ENCODE measurements at regions not wholly inside any gene's neighbourhood (a gene's known extent, or its start where the extent isn't known, plus 50 kb on each side); places are given as distances from the start of the nearest gene placed in this dataset.

DNA sequence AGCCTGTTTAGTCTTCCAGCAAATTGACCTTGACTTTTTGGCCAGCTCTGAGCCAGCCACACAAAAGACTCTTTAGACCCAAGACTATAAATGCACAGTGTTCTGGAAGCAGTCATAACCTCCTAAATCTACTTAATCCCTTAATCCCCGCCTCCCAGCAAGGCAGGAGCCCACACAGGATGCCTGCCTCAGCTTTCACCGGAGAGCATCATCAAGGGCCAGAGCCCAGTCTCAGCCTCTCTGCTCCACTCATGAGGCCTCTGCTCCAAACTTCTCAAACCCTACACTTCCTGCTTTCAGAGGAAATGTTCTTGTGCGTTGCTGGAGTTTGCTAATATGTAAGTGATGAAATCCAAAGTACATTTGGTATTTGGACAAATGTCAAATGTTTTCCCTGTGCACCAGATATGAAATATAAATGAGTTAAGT is 57.9 kb upstream of the FSHB start:
- Histone ChIP-seq H2BK120ac (ENCODE audit: low read depth, low read length) (no peak overlapping the region), H3K9me3 (ENCODE audit: control insufficient read depth, insufficient read depth, low read length) (no peaks in the 10 kb centered on the region), H3K18ac (ENCODE audit: low read depth, low read length) (no peak overlapping the region), H4K20me1 (ENCODE audit: insufficient read depth, low read length) (no peaks in the 10 kb centered on the region), H3K9ac (ENCODE audit: low read depth, low read length) (no peak overlapping the region), H4K8ac (ENCODE audit: low read depth in 2 of 2, low read length in 2 of 2) (no peak overlapping the region), H2BK15ac (ENCODE audit: low read depth, low read length) (no peak overlapping the region), H3K36me3 (ENCODE audit: control insufficient read depth, insufficient read depth, low read length) (no peaks in the 10 kb centered on the region), H3K79me1 (ENCODE audit: low read depth in 1 of 2, low read length in 2 of 2) (no peaks in the 10 kb centered on the region), H3K27me3 (ENCODE audit: control insufficient read depth, insufficient read depth, low read length) (no peaks in the 10 kb centered on the region), H3K4me1 (ENCODE audit: control insufficient read depth, insufficient read depth, low read length) (no peaks in the 10 kb centered on the region), H2BK20ac (ENCODE audit: low read depth, low read length) (no peak overlapping the region), H3K4me2 (ENCODE audit: low read depth, low read length) (no peak overlapping the region), H3K4me3 (ENCODE audit: insufficient read depth, low read depth, low read length) (no peak overlapping the region), H3K14ac (replicated peaks; ENCODE audit: low read depth, low read length) (no peak overlapping the region), H2AFZ (replicated peaks; ENCODE audit: low read length, poor library complexity) (no peak overlapping the region), H3K56ac (ENCODE audit: extremely low read depth, insufficient read depth, low read length) (no peak overlapping the region), H2BK5ac (ENCODE audit: low read depth, low read length, poor library complexity, severe bottlenecking) (no peak overlapping the region), H3K27ac (ENCODE audit: insufficient read depth, low read length) (no peak overlapping the region), H3K4ac (ENCODE audit: low read depth, low read length) (no peak overlapping the region), H3K23ac (ENCODE audit: low read depth, low read length) (no peak overlapping the region), H4K91ac (ENCODE audit: insufficient read depth, low read depth, low read length) (no peak overlapping the region), H2AK5ac (ENCODE audit: low read depth, low read length) (no peak overlapping the region), H4K5ac (ENCODE audit: low read depth, low read length) (no peak overlapping the region), H3K9me1 (ENCODE audit: insufficient read depth, low read length) (no peaks in the 10 kb centered on the region), H2AK9ac (replicated peaks; ENCODE audit: low read depth, low read length, poor library complexity) (no peak overlapping the region)
- DNase-seq (no peak), ATAC-seq (ENCODE audit: low read depth) (no peak)
- WGBS, 2 experiments (ENCODE audit: extremely low coverage in 2 of 2, insufficient read length in 1 of 2) = no CpG with 5 or more reads among the region's 3 CpGs
- no peak for TF ChIP-seq RAD21 (IDR thresholded peaks at IDR 0.05; ENCODE audit: low read length)
- no peak for TF ChIP-seq MXI1 (IDR thresholded peaks at IDR 0.05; ENCODE audit: borderline replicate concordance, low read depth, low read length)
- no peak for TF ChIP-seq SMC3 (IDR thresholded peaks at IDR 0.05; ENCODE audit: low read depth, low read length)
- TF ChIP-seq, protein P1, sequence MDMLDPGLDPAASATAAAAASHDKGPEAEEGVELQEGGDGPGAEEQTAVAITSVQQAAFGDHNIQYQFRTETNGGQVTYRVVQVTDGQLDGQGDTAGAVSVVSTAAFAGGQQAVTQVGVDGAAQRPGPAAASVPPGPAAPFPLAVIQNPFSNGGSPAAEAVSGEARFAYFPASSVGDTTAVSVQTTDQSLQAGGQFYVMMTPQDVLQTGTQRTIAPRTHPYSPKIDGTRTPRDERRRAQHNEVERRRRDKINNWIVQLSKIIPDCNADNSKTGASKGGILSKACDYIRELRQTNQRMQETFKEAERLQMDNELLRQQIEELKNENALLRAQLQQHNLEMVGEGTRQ (IDR thresholded peaks at IDR 0.05; ENCODE audit: low read depth, low read length) = no peak
- TF ChIP-seq MAZ (IDR thresholded peaks at IDR 0.05; ENCODE audit: borderline replicate concordance, low read depth, low read length) = no peak
- no peak for TF ChIP-seq RFX5 (IDR thresholded peaks at IDR 0.05; ENCODE audit: low read depth, low read length)
- TF ChIP-seq, protein P2, sequence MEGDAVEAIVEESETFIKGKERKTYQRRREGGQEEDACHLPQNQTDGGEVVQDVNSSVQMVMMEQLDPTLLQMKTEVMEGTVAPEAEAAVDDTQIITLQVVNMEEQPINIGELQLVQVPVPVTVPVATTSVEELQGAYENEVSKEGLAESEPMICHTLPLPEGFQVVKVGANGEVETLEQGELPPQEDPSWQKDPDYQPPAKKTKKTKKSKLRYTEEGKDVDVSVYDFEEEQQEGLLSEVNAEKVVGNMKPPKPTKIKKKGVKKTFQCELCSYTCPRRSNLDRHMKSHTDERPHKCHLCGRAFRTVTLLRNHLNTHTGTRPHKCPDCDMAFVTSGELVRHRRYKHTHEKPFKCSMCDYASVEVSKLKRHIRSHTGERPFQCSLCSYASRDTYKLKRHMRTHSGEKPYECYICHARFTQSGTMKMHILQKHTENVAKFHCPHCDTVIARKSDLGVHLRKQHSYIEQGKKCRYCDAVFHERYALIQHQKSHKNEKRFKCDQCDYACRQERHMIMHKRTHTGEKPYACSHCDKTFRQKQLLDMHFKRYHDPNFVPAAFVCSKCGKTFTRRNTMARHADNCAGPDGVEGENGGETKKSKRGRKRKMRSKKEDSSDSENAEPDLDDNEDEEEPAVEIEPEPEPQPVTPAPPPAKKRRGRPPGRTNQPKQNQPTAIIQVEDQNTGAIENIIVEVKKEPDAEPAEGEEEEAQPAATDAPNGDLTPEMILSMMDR (conservative IDR thresholded peaks at IDR 0.05; ENCODE audit: low read depth, low read length) = no peak
- no peak for TF ChIP-seq CHD1 (IDR thresholded peaks at IDR 0.05; ENCODE audit: low read depth, low read length)
- TF ChIP-seq FOS (IDR thresholded peaks at IDR 0.05; ENCODE audit: low read depth, low read length) = no peak
- no peak for TF ChIP-seq CEBPB (IDR thresholded peaks at IDR 0.05; ENCODE audit: low read depth, low read length)
- no peak for TF ChIP-seq NFE2L2 (IDR thresholded peaks at IDR 0.05; ENCODE audit: low read depth, low read length)
- TF ChIP-seq POLR2A (IDR thresholded peaks at IDR 0.05; ENCODE audit: low read depth, low read length) = no peak
- no peak for TF ChIP-seq RCOR1 (IDR thresholded peaks at IDR 0.05; ENCODE audit: insufficient replicate concordance, low read length)
- TF ChIP-seq, protein P3, sequence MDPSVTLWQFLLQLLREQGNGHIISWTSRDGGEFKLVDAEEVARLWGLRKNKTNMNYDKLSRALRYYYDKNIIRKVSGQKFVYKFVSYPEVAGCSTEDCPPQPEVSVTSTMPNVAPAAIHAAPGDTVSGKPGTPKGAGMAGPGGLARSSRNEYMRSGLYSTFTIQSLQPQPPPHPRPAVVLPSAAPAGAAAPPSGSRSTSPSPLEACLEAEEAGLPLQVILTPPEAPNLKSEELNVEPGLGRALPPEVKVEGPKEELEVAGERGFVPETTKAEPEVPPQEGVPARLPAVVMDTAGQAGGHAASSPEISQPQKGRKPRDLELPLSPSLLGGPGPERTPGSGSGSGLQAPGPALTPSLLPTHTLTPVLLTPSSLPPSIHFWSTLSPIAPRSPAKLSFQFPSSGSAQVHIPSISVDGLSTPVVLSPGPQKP (IDR thresholded peaks at IDR 0.05; ENCODE audit: borderline replicate concordance, low read depth, low read length) = no peak
- TF ChIP-seq BHLHE40 (IDR thresholded peaks at IDR 0.05; ENCODE audit: low read depth, low read length) = no peak
- no peak for TF ChIP-seq MAFK (IDR thresholded peaks at IDR 0.05; ENCODE audit: low read depth, low read length)
- in situ Hi-C loops (cut with MboI; ENCODE audit: low sequenced_read_pairs) (no loop called here), dilution Hi-C loops (cut with HindIII; ENCODE audit: low sequenced_read_pairs, unreplicated experiment) (no loop called here), intact Hi-C loops (cut with micrococcal nuclease) (no loop called here)
- POLR2A ChIA-PET (ENCODE audit: unreplicated experiment) = no interaction called here
- BruUV-seq (replicated peaks) = no TSS peak
- CTCF ChIA-PET = no interaction called here

Measured in IMR-90 (cell line).